PFSK-1 (cell line): ENCODE measurements at regions not wholly inside any gene's neighbourhood (a gene's known extent, or its start where the extent isn't known, plus 50 kb on each side); places are given as distances from the start of the nearest gene placed in this dataset.

Experiments
- POLR2AphosphoS5 ChIP-seq: IDR thresholded peaks from 2 replicates; pipeline ENCODE4 v1.6.1; 2012; ENCODE audit warnings: low read depth, mild to moderate bottlenecking, control low read depth, low read length, moderate library complexity
- TAF1 ChIP-seq: IDR thresholded peaks from 2 replicates; pipeline ENCODE4 v1.6.1; 2012; ENCODE audit warnings: low read length, control low read depth, borderline replicate concordance; ENCODE audit not compliant: insufficient read depth

DNA sequence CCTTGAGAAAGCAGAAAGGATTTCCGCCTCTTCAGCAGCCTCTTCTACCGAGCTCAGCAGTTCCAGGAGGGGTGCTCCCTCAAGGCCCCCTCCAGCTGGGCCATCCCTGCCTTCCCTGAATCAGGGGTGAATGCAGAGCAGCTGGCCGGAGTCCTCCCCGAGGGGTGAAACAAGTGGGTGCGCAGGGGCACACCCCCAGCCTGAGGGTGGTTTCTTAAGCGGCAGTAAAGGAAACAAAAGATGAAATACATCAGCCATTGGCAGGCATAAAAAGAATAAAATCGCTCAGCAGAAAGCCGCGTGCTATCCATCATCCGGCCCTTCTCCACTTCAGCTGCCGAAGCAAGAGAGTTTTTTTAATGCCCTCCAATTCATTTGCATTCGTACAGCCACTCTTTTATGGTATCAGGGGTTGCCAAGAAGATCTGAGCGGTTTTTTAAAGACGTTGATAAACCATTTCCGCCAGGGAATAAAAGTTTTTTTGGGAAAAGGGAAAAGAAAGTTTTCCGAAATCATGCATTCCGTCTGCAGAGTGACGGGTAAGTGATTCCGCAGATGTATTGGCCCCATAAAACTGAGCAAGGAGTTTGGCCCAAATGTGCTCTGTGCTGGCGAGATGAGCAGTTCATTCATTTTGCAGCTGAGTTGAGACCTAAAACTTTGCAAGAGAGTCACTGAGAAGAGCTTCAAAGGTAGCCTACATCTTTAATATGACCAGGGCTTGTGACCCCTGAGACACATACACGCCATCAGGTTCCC, 73.7 kb upstream of the ZC3H12A start:
- no peak for TF ChIP-seq POLR2AphosphoS5
- no peak for TF ChIP-seq TAF1
